ENCODE measurements at regions not wholly inside any gene's neighbourhood (a gene's known extent, or its start where the extent isn't known, plus 50 kb on each side); places are given as distances from the start of the nearest gene placed in this dataset.

GRCh38 chr13:103839460-103839859, 773.2 kb upstream of the SLC10A2 start:
- H3K36me3 ChIP-seq (replicated peaks; ENCODE audit: low read depth, low read length), result no peaks in the 10 kb centered on the region
- H3K27me3 ChIP-seq (ENCODE audit: low read depth, low read length), result no peaks in the 10 kb centered on the region
- no peaks in the 10 kb centered on the region for H3K4me1 ChIP-seq (ENCODE audit: low read length)
- H2AFZ ChIP-seq (ENCODE audit: low read depth, low read length), result no peak overlapping the region
- TF ChIP-seq, protein P1, sequence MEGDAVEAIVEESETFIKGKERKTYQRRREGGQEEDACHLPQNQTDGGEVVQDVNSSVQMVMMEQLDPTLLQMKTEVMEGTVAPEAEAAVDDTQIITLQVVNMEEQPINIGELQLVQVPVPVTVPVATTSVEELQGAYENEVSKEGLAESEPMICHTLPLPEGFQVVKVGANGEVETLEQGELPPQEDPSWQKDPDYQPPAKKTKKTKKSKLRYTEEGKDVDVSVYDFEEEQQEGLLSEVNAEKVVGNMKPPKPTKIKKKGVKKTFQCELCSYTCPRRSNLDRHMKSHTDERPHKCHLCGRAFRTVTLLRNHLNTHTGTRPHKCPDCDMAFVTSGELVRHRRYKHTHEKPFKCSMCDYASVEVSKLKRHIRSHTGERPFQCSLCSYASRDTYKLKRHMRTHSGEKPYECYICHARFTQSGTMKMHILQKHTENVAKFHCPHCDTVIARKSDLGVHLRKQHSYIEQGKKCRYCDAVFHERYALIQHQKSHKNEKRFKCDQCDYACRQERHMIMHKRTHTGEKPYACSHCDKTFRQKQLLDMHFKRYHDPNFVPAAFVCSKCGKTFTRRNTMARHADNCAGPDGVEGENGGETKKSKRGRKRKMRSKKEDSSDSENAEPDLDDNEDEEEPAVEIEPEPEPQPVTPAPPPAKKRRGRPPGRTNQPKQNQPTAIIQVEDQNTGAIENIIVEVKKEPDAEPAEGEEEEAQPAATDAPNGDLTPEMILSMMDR (IDR thresholded peaks at IDR 0.05; ENCODE audit: low read depth, low read length), result no peak
- no peak for TF ChIP-seq EZH2phosphoT487 (IDR thresholded peaks at IDR 0.05; ENCODE audit: low read depth)
- no peaks in the 10 kb centered on the region for H4K20me1 ChIP-seq (ENCODE audit: insufficient read depth, low read length)
- no peaks in the 10 kb centered on the region for H3K79me2 ChIP-seq (ENCODE audit: low read length)
- no peak overlapping the region for H3K4me3 ChIP-seq (ENCODE audit: low read length)
- H3K9me3 ChIP-seq (ENCODE audit: insufficient read depth, low read length), result no peaks in the 10 kb centered on the region
- no peak overlapping the region for H3K9ac ChIP-seq (ENCODE audit: low read length)
- H3K4me2 ChIP-seq (ENCODE audit: low read length), result no peak overlapping the region
- H3K27ac ChIP-seq (ENCODE audit: low read length), result no peak overlapping the region

DNA sequence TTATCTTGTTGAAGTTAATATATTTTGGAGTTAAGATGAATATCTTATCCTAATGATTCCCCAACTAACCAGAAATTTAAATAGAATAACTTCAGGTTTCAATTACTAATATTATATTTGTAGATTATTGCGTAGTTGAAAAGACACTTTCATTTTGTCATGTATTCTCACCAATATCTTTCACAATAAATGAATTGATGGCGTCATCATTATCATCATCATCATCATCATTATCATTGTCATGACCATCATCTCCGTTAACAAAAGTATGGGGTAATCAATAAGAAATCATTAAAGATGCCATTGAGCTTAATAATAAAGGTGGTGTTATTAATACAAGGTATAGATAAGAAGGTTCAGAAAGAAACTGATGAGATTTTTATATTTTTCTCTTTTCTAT, 768.8 kb upstream of the SLC10A2 start:
- no peak overlapping the region for H3K27ac ChIP-seq (ENCODE audit: low read length)
- no peak overlapping the region for H2AFZ ChIP-seq (ENCODE audit: low read depth, low read length)
- no peaks in the 10 kb centered on the region for H3K27me3 ChIP-seq (ENCODE audit: low read depth, low read length)
- H3K79me2 ChIP-seq (ENCODE audit: low read length), result no peaks in the 10 kb centered on the region
- no peak overlapping the region for H3K9ac ChIP-seq (ENCODE audit: low read length)
- TF ChIP-seq, protein P1 (IDR thresholded peaks at IDR 0.05; ENCODE audit: low read depth, low read length), result no peak
- TF ChIP-seq EZH2phosphoT487 (IDR thresholded peaks at IDR 0.05; ENCODE audit: low read depth), result no peak
- no peaks in the 10 kb centered on the region for H3K4me1 ChIP-seq (ENCODE audit: low read length)
- H3K4me3 ChIP-seq (ENCODE audit: low read length), result no peak overlapping the region
- H3K36me3 ChIP-seq (replicated peaks; ENCODE audit: low read depth, low read length), result no peaks in the 10 kb centered on the region
- no peak overlapping the region for H3K4me2 ChIP-seq (ENCODE audit: low read length)
- H3K9me3 ChIP-seq (ENCODE audit: insufficient read depth, low read length), result no peaks in the 10 kb centered on the region
- H4K20me1 ChIP-seq (ENCODE audit: insufficient read depth, low read length), result no peaks in the 10 kb centered on the region

DNA sequence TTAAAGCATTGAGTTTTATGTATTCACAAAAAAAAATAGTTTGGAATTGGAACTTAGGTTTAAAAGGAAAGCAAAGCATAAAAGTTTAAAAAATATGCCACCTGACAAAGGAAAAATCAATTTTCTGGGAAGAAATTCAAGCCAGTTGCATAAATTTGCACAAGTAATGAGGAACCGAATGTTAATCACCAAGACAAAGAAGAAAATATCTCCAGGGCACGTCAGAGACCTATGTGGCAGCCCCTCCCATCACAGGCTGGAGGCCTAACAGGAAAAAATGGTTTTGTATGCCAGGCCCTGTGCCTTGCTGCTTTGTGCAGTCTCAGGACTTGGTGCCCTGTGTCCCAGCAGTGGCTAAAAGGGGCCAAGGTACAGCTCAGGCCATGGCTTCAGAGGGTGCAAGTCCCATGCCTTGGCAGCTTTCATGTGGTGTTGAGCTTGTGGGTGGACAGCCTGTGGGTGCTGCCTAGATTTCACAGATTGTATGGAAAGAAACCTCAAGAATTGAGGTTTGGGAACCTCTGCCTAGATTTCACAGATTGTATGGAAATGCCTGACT, 767.2 kb upstream of the SLC10A2 start:
- Histone ChIP-seq H3K9ac (ENCODE audit: low read length) (no peak overlapping the region), H3K27me3 (ENCODE audit: low read depth, low read length) (no peaks in the 10 kb centered on the region), H4K20me1 (ENCODE audit: insufficient read depth, low read length) (no peaks in the 10 kb centered on the region), H3K4me3 (ENCODE audit: low read length) (no peak overlapping the region), H3K4me1 (ENCODE audit: low read length) (no peaks in the 10 kb centered on the region), H2AFZ (ENCODE audit: low read depth, low read length) (no peak overlapping the region), H3K4me2 (ENCODE audit: low read length) (no peak overlapping the region), H3K27ac (ENCODE audit: low read length) (no peak overlapping the region), H3K36me3 (replicated peaks; ENCODE audit: low read depth, low read length) (no peaks in the 10 kb centered on the region), H3K9me3 (ENCODE audit: insufficient read depth, low read length) (no peaks in the 10 kb centered on the region), H3K79me2 (ENCODE audit: low read length) (no peaks in the 10 kb centered on the region)
- TF ChIP-seq, protein P1 (IDR thresholded peaks at IDR 0.05; ENCODE audit: low read depth, low read length), result no peak
- no peak for TF ChIP-seq EZH2phosphoT487 (IDR thresholded peaks at IDR 0.05; ENCODE audit: low read depth)

DNA sequence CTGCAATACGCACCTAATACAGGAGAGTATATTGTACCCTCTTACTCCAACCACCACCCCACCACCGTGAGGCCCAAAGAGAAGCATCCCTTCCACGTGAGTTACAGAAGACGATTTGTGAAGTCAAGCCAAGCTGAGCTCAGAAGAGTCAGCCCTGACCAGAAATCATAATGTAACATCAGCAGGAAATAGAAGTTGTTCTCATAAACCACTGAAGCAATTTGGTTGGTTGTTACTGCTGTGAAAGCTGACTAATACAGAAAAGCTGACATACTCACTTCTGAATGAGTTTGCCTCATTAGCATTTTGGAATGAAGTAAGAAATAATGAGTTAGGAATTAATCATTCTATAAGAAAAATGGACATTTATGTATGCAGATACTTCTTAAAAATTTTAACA, 749.4 kb upstream of the SLC10A2 start:
- Histone ChIP-seq H3K36me3 (replicated peaks; ENCODE audit: low read depth, low read length) (no peaks in the 10 kb centered on the region), H3K4me2 (ENCODE audit: low read length) (no peak overlapping the region), H3K4me1 (ENCODE audit: low read length) (no peaks in the 10 kb centered on the region), H3K9me3 (ENCODE audit: insufficient read depth, low read length) (no peaks in the 10 kb centered on the region), H3K27ac (ENCODE audit: low read length) (no peak overlapping the region), H3K27me3 (ENCODE audit: low read depth, low read length) (no peaks in the 10 kb centered on the region), H3K4me3 (ENCODE audit: low read length) (no peak overlapping the region), H3K79me2 (ENCODE audit: low read length) (no peaks in the 10 kb centered on the region), H4K20me1 (ENCODE audit: insufficient read depth, low read length) (no peaks in the 10 kb centered on the region), H3K9ac (ENCODE audit: low read length) (no peak overlapping the region), H2AFZ (ENCODE audit: low read depth, low read length) (no peak overlapping the region)
- TF ChIP-seq EZH2phosphoT487 (IDR thresholded peaks at IDR 0.05; ENCODE audit: low read depth), result no peak
- TF ChIP-seq, protein P1 (IDR thresholded peaks at IDR 0.05; ENCODE audit: low read depth, low read length), result no peak

All from OCI-LY3 (cell line).